Endothelial cell of umbilical vein (primary cell): ENCODE measurements at regions not wholly inside any gene's neighbourhood (a gene's known extent, or its start where the extent isn't known, plus 50 kb on each side); places are given as distances from the start of the nearest gene placed in this dataset.
A peak's percentile ranks its signal among the peaks of the same experiment; 100 is the strongest.

Source experiments
- BruUV-seq: library from RNA; stranded (reverse); fragments of 400-500 nt; replicated peaks from 2 replicates; lab custom pipeline; 2021; lab: Mats Ljungman, UMichigan
- CTCF ChIA-PET: fragments of 300-600, 350-600 bp; sonication (Branson Sonifier 250); formaldehyde crosslinking; loops from one replicate; lab custom pipeline; 2021; ENCODE audit warnings: antibody characterized with exemption, inconsistent platforms; lab: Charles Lee
- POLR2A ChIA-PET: fragments of 300-600, 350-600 bp; sonication (Branson Sonifier 250); formaldehyde crosslinking; loops from one replicate; lab custom pipeline; 2021; ENCODE audit warnings: antibody characterized with exemption, inconsistent platforms; lab: Charles Lee
- DNase-seq: peaks from one replicate; pipeline ENCODE4 v3.0.0-alpha.2; 2011; ENCODE audit warnings: low read depth, low spot score
- FAIRE-seq: peaks from 2 replicates; lab custom pipeline; 2011; peaks lifted over from hg19 to GRCh38; lab: Jason Lieb, UNC
- H2AFZ ChIP-seq: 2 replicates; pipeline ENCODE4 v1.6.0; 2012; ENCODE audit warnings: low read depth, low read length, control low read depth, inconsistent platforms
- H3K27ac ChIP-seq: 2 replicates; pipeline ENCODE4 v1.5.1; 2011; ENCODE audit warnings: low read depth, mild to moderate bottlenecking, control low read depth, low read length, moderate library complexity; ENCODE audit not compliant: insufficient read depth
- H3K27me3 ChIP-seq, 2 experiments: 2 replicates each; pipeline versions ENCODE4 v1.6.0 to v1.6.1; 2011; ENCODE audit warnings: low read length in 2 of 2, mixed read lengths in 1 of 2; ENCODE audit not compliant: control insufficient read depth in 2 of 2, insufficient read depth in 2 of 2
- H3K36me3 ChIP-seq, 2 experiments: 2 replicates in 1 of 2; 3 replicates in 1 of 2; pipeline ENCODE4 v1.5.1; 2011; ENCODE audit warnings: low read length in 2 of 2, mild to moderate bottlenecking in 1 of 2, moderate library complexity in 1 of 2; ENCODE audit not compliant: control insufficient read depth in 2 of 2, insufficient read depth in 2 of 2; ENCODE audit errors: extremely low read depth in 1 of 2
- H3K4me1 ChIP-seq: 3 replicates; pipeline ENCODE4 v1.5.1; 2011; ENCODE audit warnings: mild to moderate bottlenecking, low read length; ENCODE audit not compliant: control insufficient read depth, insufficient read depth; ENCODE audit errors: extremely low read depth
- H3K4me2 ChIP-seq: 2 replicates; pipeline ENCODE4 v1.6.1; 2011; ENCODE audit warnings: low read length, control low read depth, mixed read lengths; ENCODE audit not compliant: insufficient read depth
- H3K4me3 ChIP-seq, 3 experiments: fragments of 200-600 bp in 1 of 3; sonication (generic), shearing (Covaris generic) in 1 of 3; replicated peaks in 1 of 3; 2 replicates each; pipeline ENCODE4 v1.5.1; 2011 to 2016; ENCODE audit warnings: control low read depth in 3 of 3, low read length in 3 of 3, mild to moderate bottlenecking in 2 of 3, inconsistent platforms in 1 of 3, low read depth in 1 of 3, moderate library complexity in 1 of 3; ENCODE audit not compliant: insufficient read depth in 1 of 3
- H3K79me2 ChIP-seq: 2 replicates; pipeline ENCODE4 v1.6.0; 2012; ENCODE audit warnings: low read length, inconsistent platforms; ENCODE audit not compliant: control insufficient read depth, insufficient read depth
- H3K9ac ChIP-seq: replicated peaks from 2 replicates; pipeline ENCODE3; 2011; ENCODE audit warnings: low read length, control low read depth; ENCODE audit not compliant: insufficient read depth; ENCODE audit errors: extremely low read depth
- H3K9me1 ChIP-seq: replicated peaks from 3 replicates; pipeline ENCODE4 v1.6.0; 2011; ENCODE audit warnings: mild to moderate bottlenecking, low read length; ENCODE audit not compliant: control insufficient read depth, insufficient read depth; ENCODE audit errors: extremely low read depth
- H3K9me3 ChIP-seq: replicated peaks from 2 replicates; pipeline ENCODE4 v1.5.1; 2012; ENCODE audit warnings: low read length, inconsistent platforms; ENCODE audit not compliant: control insufficient read depth, insufficient read depth
- H4K20me1 ChIP-seq: replicated peaks from 2 replicates; pipeline ENCODE3; 2011; ENCODE audit warnings: mild to moderate bottlenecking, low read length; ENCODE audit not compliant: control insufficient read depth, insufficient read depth; ENCODE audit errors: extremely low read depth
- CTCF ChIP-seq, 2 donors: IDR thresholded peaks; 1 replicate in 1 of 2; 2 replicates in 1 of 2; pipeline ENCODE4 v1.5.1; 2011; ENCODE audit warnings: low read length in 2 of 2, mild to moderate bottlenecking in 2 of 2, moderate library complexity in 2 of 2, control low read depth in 1 of 2, inconsistent platforms in 1 of 2, low read depth in 1 of 2; ENCODE audit not compliant: insufficient read depth in 1 of 2; ENCODE audit errors: extremely low read depth in 1 of 2
- EZH2 ChIP-seq: IDR thresholded peaks from 2 replicates; pipeline ENCODE4 v1.6.1; 2012; ENCODE audit warnings: borderline replicate concordance, low read depth, mild to moderate bottlenecking, moderate library complexity, low read length, inconsistent platforms; ENCODE audit not compliant: severe bottlenecking
- FOS ChIP-seq: IDR thresholded peaks from 2 replicates; pipeline ENCODE4 v1.6.1; 2011; ENCODE audit warnings: mild to moderate bottlenecking, low read length, moderate library complexity, borderline replicate concordance; ENCODE audit not compliant: insufficient read depth
- GATA2 ChIP-seq: IDR thresholded peaks from 2 replicates; pipeline ENCODE4 v1.7.0; 2011; ENCODE audit warnings: low read depth, mild to moderate bottlenecking, moderate library complexity, mixed read lengths, low read length; ENCODE audit not compliant: insufficient read length, insufficient read depth
- JUN ChIP-seq: IDR thresholded peaks from 2 replicates; pipeline ENCODE4 v1.6.1; 2011; ENCODE audit warnings: borderline replicate concordance, low read depth; ENCODE audit not compliant: insufficient read length, insufficient read depth
- MYC ChIP-seq: IDR thresholded peaks from one replicate; pipeline ENCODE4 v1.6.1; 2011; ENCODE audit warnings: mild to moderate bottlenecking, low read depth, low read length
- POLR2A ChIP-seq: IDR thresholded peaks from 2 replicates; pipeline ENCODE4 v1.6.1; 2012; ENCODE audit warnings: low read depth, mild to moderate bottlenecking, control low read depth, low read length
- POLR2AphosphoS5 ChIP-seq: IDR thresholded peaks from 2 replicates; pipeline ENCODE4 v1.6.1; 2012; ENCODE audit warnings: low read depth, mild to moderate bottlenecking, control low read depth, low read length, moderate library complexity; ENCODE audit not compliant: insufficient read depth
- dilution Hi-C: fragments of 300-500 bp; cut with MboI; formaldehyde crosslinking; loops from one replicate; pipeline ENCODE4 v1.15.0; 2019; ENCODE audit warnings: low sequenced_read_pairs; ENCODE audit not compliant: extremely low pct_ligation_motif_present
- intact Hi-C: fragments of 100-400 bp; cut with micrococcal nuclease; formaldehyde crosslinking; loops from one replicate; pipeline ENCODE4 v1.10.0; 2022
- TF ChIP-seq, protein P1 (sequence below): IDR thresholded peaks from 2 replicates; pipeline ENCODE4 v1.6.1; 2011; ENCODE audit not compliant: insufficient read depth, insufficient read length

GRCh38 chr9:13020146-13021040 is 245.6 kb downstream of the LURAP1L start:
- ChIA-PET POLR2A (no interaction called here), CTCF (interaction anchor here (0.7 to 1.0 kb wide), 2 partner anchors 12 to 14 kb away, joined by 3 read pairs; no protein-coding TSS in a partner anchor)
- TF ChIP-seq POLR2A: no peak
- TF ChIP-seq POLR2AphosphoS5: no peak
- no peak for TF ChIP-seq MYC
- TF ChIP-seq, protein P1, sequence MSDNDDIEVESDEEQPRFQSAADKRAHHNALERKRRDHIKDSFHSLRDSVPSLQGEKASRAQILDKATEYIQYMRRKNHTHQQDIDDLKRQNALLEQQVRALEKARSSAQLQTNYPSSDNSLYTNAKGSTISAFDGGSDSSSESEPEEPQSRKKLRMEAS: no peak
- TF ChIP-seq JUN: no peak
- TF ChIP-seq GATA2: no peak
- no peak for TF ChIP-seq CTCF (IDR thresholded peaks at IDR 0.05; ENCODE audit: extremely low read depth in 1 of 2, insufficient read depth in 1 of 2, low read depth in 1 of 2, low read length in 2 of 2)
- TF ChIP-seq FOS: no peak
- no peak for TF ChIP-seq EZH2
- H3K27ac ChIP-seq: no peak overlapping the region
- no peak overlapping the region for H3K4me3 ChIP-seq
- no peaks in the 10 kb centered on the region for H3K9me1 ChIP-seq
- no peak overlapping the region for H3K9ac ChIP-seq
- no peaks in the 10 kb centered on the region for H3K9me3 ChIP-seq
- DNase-seq (peak; percentile 43), FAIRE-seq (no peak)
- H4K20me1 ChIP-seq: no peaks in the 10 kb centered on the region
- H3K79me2 ChIP-seq: no peaks in the 10 kb centered on the region
- no peaks in the 10 kb centered on the region for H3K4me1 ChIP-seq
- H3K4me2 ChIP-seq: peak overlapping the region; percentile 8
- H2AFZ ChIP-seq: no peak overlapping the region
- dilution Hi-C loops: no loop called here
- no peaks in the 10 kb centered on the region for H3K36me3 ChIP-seq
- intact Hi-C loops: no loop called here
- BruUV-seq: no TSS peak
- H3K27me3 ChIP-seq: no peaks in the 10 kb centered on the region
